Stimulated activated CD8-positive, alpha-beta memory T cell treated with anti-CD3 and anti-CD28 coated beads, Interleukin-7, amount 100 ng/mL, for 24 hours (primary cell): ENCODE measurements at regions not wholly inside any gene's neighbourhood (a gene's known extent, or its start where the extent isn't known, plus 50 kb on each side); places are given as distances from the start of the nearest gene placed in this dataset.
"Not testable (repeated sequence)": the region's sequence is repeated elsewhere in the genome, so short reads cannot be mapped to it uniquely, and the experiment has no call there.

Source experiments
- DNase-seq: peaks from one replicate; pipeline ENCODE4 v3.0.0-alpha.2; 2020; ENCODE audit warnings: low read depth

GRCh38 chr11:67873223-67873622 lies 130.7 kb downstream of the UNC93B1 start:
- not testable (repeated sequence) for DNase-seq

GRCh38 chr11:67871168-67871567 lies 132.7 kb downstream of the UNC93B1 start:
- not testable (repeated sequence) for DNase-seq

GRCh38 chr11:67862896-67863295 lies 141.0 kb downstream of the UNC93B1 start:
- DNase-seq: not testable (repeated sequence)

- DNase-seq: peak; percentile 26
Measured at GRCh38 chr11:67859513-67860161, 144.3 kb downstream of the UNC93B1 start.

GRCh38 chr11:67850747-67851146 lies 153.2 kb downstream of the UNC93B1 start:
- DNase-seq: not testable (repeated sequence)

- not testable (repeated sequence) for DNase-seq
Measured at GRCh38 chr11:67849766-67850165, 154.1 kb downstream of the UNC93B1 start.

GRCh38 chr11:67847896-67848875 lies 155.7 kb downstream of the UNC93B1 start:
- DNase-seq: not testable (repeated sequence)

- DNase-seq: not testable (repeated sequence)
Measured at GRCh38 chr11:67846303-67846702, 157.6 kb downstream of the UNC93B1 start.

- not testable (repeated sequence) for DNase-seq
Measured at GRCh38 chr11:67845296-67845695, 158.6 kb downstream of the UNC93B1 start.

- not testable (repeated sequence) for DNase-seq
Measured at GRCh38 chr11:67840599-67840998, 163.3 kb downstream of the UNC93B1 start.

GRCh38 chr11:67830152-67830551 lies 155.7 kb upstream of the ALDH3B2 start:
- not testable (repeated sequence) for DNase-seq

GRCh38 chr11:67826951-67827296 lies 152.5 kb upstream of the ALDH3B2 start:
- DNase-seq: not testable (repeated sequence)

GRCh38 chr11:67826028-67826950 lies 151.9 kb upstream of the ALDH3B2 start:
- DNase-seq: not testable (repeated sequence)

- not testable (repeated sequence) for DNase-seq
Measured at GRCh38 chr11:67824861-67825260, 150.4 kb upstream of the ALDH3B2 start.

- no peak for DNase-seq
Measured at GRCh38 chr11:67820081-67820480, 145.7 kb upstream of the ALDH3B2 start.

GRCh38 chr11:67817558-67817957 lies 143.1 kb upstream of the ALDH3B2 start:
- DNase-seq: not testable (repeated sequence)

GRCh38 chr11:67809301-67809700 lies 134.9 kb upstream of the ALDH3B2 start:
- DNase-seq: not testable (repeated sequence)

GRCh38 chr11:67807896-67808295 lies 133.5 kb upstream of the ALDH3B2 start:
- not testable (repeated sequence) for DNase-seq

- DNase-seq: not testable (repeated sequence)
Measured at GRCh38 chr11:67806728-67807235, 132.4 kb upstream of the ALDH3B2 start.

- not testable (repeated sequence) for DNase-seq
Measured at GRCh38 chr11:67806183-67806582, 131.8 kb upstream of the ALDH3B2 start.
